Gastrocnemius medialis (tissue), 4 donors: ENCODE measurements at regions not wholly inside any gene's neighbourhood (a gene's known extent, or its start where the extent isn't known, plus 50 kb on each side); places are given as distances from the start of the nearest gene placed in this dataset.

Experiments used
- ATAC-seq, 2 donors: fragments of 150-250 bp; one replicate each; pipeline ENCODE4 v1.9.1; 2016
- DNase-seq, 2 donors: peaks; one replicate each; pipeline ENCODE4 v3.0.0-alpha.2; 2019
- H3K27ac ChIP-seq, 4 donors: fragments of 200-600 bp; sonication (generic); 1 replicate in 1 of 4; 2 replicates in 3 of 4; pipeline ENCODE4 v1.5.1; 2016 to 2018; ENCODE audit warnings: mild to moderate bottlenecking in 2 of 4, moderate library complexity in 1 of 4
- H3K27me3 ChIP-seq, 3 donors: fragments of 200-600 bp; sonication (generic) in 2 of 3; 1 replicate in 1 of 3; 2 replicates in 2 of 3; pipeline versions ENCODE4 v1.5.1 to v1.6.0; 2016 to 2019; ENCODE audit warnings: mild to moderate bottlenecking in 1 of 3, moderate library complexity in 1 of 3
- H3K36me3 ChIP-seq, 2 donors: fragments of 200-600 bp; sonication (generic) in 1 of 2; one replicate each; pipeline ENCODE4 v1.5.1; 2017 to 2018
- H3K4me1 ChIP-seq, 2 donors: fragments of 200-600 bp; sonication (generic) in 1 of 2; one replicate each; pipeline ENCODE4 v1.5.1; 2016 to 2017; ENCODE audit warnings: mild to moderate bottlenecking in 2 of 2
- H3K4me3 ChIP-seq, 4 donors: fragments of 200-600 bp; sonication (generic) in 3 of 4; 1 replicate in 1 of 4; 2 replicates in 3 of 4; pipeline ENCODE4 v1.5.1; 2016 to 2019; ENCODE audit warnings: mild to moderate bottlenecking in 2 of 4
- H3K9me3 ChIP-seq, 3 donors: fragments of 200-600 bp; sonication (generic) in 2 of 3; 1 replicate in 1 of 3; 2 replicates in 2 of 3; pipeline ENCODE4 v1.5.1; 2016 to 2019
- CTCF ChIP-seq, 5 experiments: fragments of 450-650 bp in 3 of 5; fragments of 200-600 bp in 2 of 5; sonication (generic) in 2 of 5; IDR thresholded peaks in 4 of 5; conservative IDR thresholded peaks in 1 of 5; 1 replicate in 4 of 5; 2 replicates in 1 of 5; pipeline ENCODE4 v1.5.1; 2016 to 2019; ENCODE audit warnings: antibody characterized with exemption in 5 of 5, mild to moderate bottlenecking in 3 of 5, moderate library complexity in 3 of 5
- POLR2A ChIP-seq, 2 donors: fragments of 450-650 bp; IDR thresholded peaks; one replicate each; pipeline ENCODE4 v1.6.1; 2017; ENCODE audit warnings: antibody characterized with exemption in 2 of 2, mild to moderate bottlenecking in 2 of 2, moderate library complexity in 2 of 2
- in situ Hi-C, 4 donors: fragments of 200-750 bp; cut with MboI; loops; one replicate each; pipeline versions ENCODE4 v1.15.0 to v1.8.0; 2017; ENCODE audit warnings: low sequenced_read_pairs in 4 of 4
- intact Hi-C: fragments of 100-400 bp; cut with DNase I; formaldehyde crosslinking; loops from one replicate; pipeline ENCODE4 v1.15.1; 2023; ENCODE audit warnings: low total_unique reads

DNA sequence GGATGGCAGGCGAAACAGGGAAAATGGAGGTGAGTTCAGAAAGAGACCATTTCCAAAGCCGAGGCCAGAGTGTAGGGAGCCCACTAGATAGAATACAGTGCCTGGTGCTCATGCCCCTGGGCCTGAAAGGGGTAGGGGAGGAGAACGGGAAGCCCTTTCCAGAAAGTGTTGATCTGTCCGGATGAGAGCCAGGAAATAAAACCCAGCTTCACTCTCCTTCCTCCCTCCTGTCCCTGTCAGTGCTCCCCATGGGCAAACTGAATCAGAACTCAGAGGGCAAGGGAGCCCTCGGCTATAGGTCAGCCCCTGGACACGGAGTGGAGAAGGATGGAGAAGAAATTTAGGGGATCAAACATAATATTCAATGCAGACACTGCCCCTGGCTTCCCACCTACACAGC is 57.7 kb upstream of the RPL38 start:
- ATAC-seq (no peak), DNase-seq (no peak)
- Histone ChIP-seq H3K27me3 (no peaks in the 10 kb centered on the region), H3K4me3 (no peak overlapping the region), H3K9me3 (no peaks in the 10 kb centered on the region), H3K36me3 (no peaks in the 10 kb centered on the region), H3K4me1 (no peaks in the 10 kb centered on the region), H3K27ac (no peak overlapping the region)
- no peak for TF ChIP-seq CTCF (IDR thresholded peaks at IDR 0.05 in 4 of 5, conservative IDR thresholded peaks at IDR 0.05 in 1 of 5)
- no peak for TF ChIP-seq POLR2A (IDR thresholded peaks at IDR 0.05)
- intact Hi-C loops (no loop called here), in situ Hi-C loops (no loop called here)

DNA sequence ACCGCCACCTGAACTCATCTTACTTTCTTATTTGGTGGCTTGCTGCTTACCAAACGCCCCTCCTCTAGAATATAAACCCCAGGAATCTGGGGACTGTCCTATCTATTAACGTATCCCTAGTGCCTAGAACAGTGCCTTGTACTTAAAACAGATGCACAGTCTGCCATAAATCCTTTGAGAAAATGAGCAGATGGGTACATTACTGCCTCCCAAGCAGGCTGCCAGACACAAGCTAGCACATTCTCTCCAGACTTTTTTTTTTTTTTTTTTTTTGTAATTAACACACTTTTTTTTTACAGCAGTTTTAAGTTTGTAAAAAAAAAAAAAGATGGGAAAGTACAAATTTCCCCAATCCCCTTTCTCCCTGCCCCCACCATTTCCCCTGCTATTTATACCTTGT is 57.3 kb upstream of the RPL38 start:
- no peak for TF ChIP-seq POLR2A (IDR thresholded peaks at IDR 0.05)
- no peak for TF ChIP-seq CTCF (IDR thresholded peaks at IDR 0.05 in 4 of 5, conservative IDR thresholded peaks at IDR 0.05 in 1 of 5)
- intact Hi-C loops (no loop called here), in situ Hi-C loops (no loop called here)
- no peaks in the 10 kb centered on the region for H3K9me3 ChIP-seq
- no peak overlapping the region for H3K27ac ChIP-seq
- DNase-seq (no peak), ATAC-seq (no peak)
- no peaks in the 10 kb centered on the region for H3K36me3 ChIP-seq
- no peak overlapping the region for H3K4me3 ChIP-seq
- no peaks in the 10 kb centered on the region for H3K27me3 ChIP-seq
- no peaks in the 10 kb centered on the region for H3K4me1 ChIP-seq

- no peak overlapping the region for H3K27ac ChIP-seq
- TF ChIP-seq CTCF (IDR thresholded peaks at IDR 0.05 in 4 of 5, conservative IDR thresholded peaks at IDR 0.05 in 1 of 5) (no peak), POLR2A (IDR thresholded peaks at IDR 0.05) (no peak)
- no peaks in the 10 kb centered on the region for H3K27me3 ChIP-seq
- H3K4me1 ChIP-seq = no peaks in the 10 kb centered on the region
- H3K9me3 ChIP-seq = no peaks in the 10 kb centered on the region
- intact Hi-C loops (no loop called here), in situ Hi-C loops (no loop called here)
- ATAC-seq (no peak), DNase-seq (no peak)
- no peak overlapping the region for H3K4me3 ChIP-seq
- H3K36me3 ChIP-seq = no peaks in the 10 kb centered on the region
Observed at GRCh38 chr17:74147056-74147835, 56.2 kb upstream of the RPL38 start.

DNA sequence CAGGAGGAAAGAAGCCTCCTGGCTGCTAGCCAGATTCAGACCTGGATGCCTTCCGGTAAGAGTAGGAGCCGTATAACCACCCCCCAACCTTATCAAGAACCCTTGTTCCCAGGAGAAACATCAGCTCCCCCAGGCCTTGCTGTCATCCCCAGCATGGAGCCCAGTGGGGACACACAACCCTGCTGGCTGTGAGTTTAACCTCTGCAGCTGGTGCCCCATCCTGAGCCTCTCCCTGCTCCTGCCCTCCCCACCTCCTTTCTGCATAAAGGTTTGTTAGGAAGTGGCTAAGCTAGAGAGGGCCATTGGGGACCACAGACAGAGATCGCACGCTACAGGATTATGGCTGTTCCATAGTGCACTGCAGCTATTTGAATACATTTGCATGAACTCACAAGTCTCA is 55.5 kb upstream of the RPL38 start:
- Histone ChIP-seq H3K9me3 (no peaks in the 10 kb centered on the region), H3K36me3 (no peaks in the 10 kb centered on the region), H3K4me1 (no peaks in the 10 kb centered on the region), H3K27me3 (no peaks in the 10 kb centered on the region), H3K4me3 (no peak overlapping the region), H3K27ac (no peak overlapping the region)
- intact Hi-C loops (no loop called here), in situ Hi-C loops (no loop called here)
- TF ChIP-seq POLR2A (IDR thresholded peaks at IDR 0.05) = no peak
- TF ChIP-seq CTCF (IDR thresholded peaks at IDR 0.05 in 4 of 5, conservative IDR thresholded peaks at IDR 0.05 in 1 of 5) = no peak
- no peak for DNase-seq
- no peak for ATAC-seq

DNA sequence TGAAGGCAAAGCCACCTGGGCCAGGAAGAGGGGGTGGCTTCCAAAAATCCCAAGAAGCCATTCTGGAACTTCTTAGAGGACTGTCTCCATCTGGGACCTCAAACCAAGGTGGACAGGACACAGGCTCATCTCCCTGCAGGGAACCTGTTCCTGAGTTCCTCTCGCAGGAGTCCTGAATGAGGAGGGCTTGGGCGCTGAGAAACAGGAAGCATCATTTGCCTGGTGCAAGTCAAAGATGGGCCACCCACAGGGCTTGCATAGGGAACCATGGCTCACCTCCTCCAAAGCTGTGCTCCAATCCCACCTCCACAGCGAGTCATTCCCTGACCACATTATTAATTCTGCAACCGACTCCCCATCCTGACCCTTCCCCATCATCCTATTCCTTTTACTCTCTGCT is 55.0 kb upstream of the RPL38 start:
- intact Hi-C loops = no loop called here

More for the DNA sequence above, 55.0 kb upstream of the RPL38 start:
- H3K4me1 ChIP-seq = no peaks in the 10 kb centered on the region
- H3K27ac ChIP-seq = no peak overlapping the region
- no peak overlapping the region for H3K4me3 ChIP-seq
- H3K36me3 ChIP-seq = no peaks in the 10 kb centered on the region
- in situ Hi-C loops = no loop called here
- TF ChIP-seq CTCF (IDR thresholded peaks at IDR 0.05 in 4 of 5, conservative IDR thresholded peaks at IDR 0.05 in 1 of 5) = no peak
- TF ChIP-seq POLR2A (IDR thresholded peaks at IDR 0.05) = no peak
- DNase-seq = no peak
- no peaks in the 10 kb centered on the region for H3K27me3 ChIP-seq
- no peak for ATAC-seq
- no peaks in the 10 kb centered on the region for H3K9me3 ChIP-seq
